ENCODE measurements at regions not wholly inside any gene's neighbourhood (a gene's known extent, or its start where the extent isn't known, plus 50 kb on each side); places are given as distances from the start of the nearest gene placed in this dataset.

DNA sequence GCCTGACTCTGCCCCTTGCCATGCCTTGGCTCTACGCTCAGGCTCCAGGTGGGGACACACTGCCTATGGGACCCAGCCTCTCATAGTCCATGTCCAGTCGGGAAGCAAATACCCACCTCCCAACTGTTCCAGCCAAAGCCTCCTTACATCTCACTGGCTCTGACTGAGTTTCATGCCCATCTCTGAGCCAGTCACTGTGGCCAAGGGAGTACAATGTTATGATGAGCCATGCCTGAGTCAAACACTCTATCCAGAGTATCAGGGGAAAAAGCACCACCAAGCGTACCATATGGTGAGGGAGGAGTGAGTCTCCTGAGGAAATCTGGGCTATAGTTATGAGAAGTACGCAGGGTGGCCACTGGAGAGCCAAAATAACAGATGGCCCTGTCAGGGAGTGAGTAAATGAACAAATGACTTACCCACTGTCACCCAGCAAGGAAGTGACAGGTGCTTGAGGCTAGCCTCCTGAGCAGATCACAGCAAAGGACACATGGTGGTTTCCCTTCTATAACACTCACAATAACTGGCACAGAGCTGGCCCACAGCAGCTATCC, 236.6 kb upstream of the GJB5 start:
- no peak for DNase-seq

GRCh38 chr1:34520111-34520510, 234.7 kb upstream of the GJB5 start:
- DNase-seq, result no peak

DNA sequence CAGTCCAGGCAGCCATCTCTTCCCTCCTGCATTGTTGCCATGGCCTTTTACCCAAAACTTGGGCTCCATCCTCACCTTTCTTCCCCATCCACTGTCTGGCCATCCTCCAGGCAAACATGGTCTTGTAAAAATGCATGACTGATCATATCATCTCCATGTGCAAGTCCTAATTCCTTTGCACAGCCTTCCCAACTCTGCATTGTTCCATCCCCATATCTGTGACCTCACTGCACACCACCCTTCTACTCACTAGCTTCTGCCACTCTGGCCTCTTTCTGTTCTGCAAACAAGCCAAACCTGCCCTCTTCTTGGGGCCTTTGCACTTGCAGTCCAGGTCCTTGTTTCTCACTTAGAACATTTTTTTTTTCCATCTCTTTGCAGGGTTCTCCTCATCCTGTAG, 230.1 kb upstream of the GJB5 start:
- no peak for DNase-seq

- DNase-seq, result no peak
These were observed 224.7 kb upstream of the GJB5 start for GRCh38 chr1:34529935-34530859.

- DNase-seq, result no peak
These were observed 222.7 kb upstream of the GJB5 start for GRCh38 chr1:34532113-34532512.

- DNase-seq, result no peak
These were observed 216.4 kb upstream of the GJB5 start for GRCh38 chr1:34538481-34538880.

DNA sequence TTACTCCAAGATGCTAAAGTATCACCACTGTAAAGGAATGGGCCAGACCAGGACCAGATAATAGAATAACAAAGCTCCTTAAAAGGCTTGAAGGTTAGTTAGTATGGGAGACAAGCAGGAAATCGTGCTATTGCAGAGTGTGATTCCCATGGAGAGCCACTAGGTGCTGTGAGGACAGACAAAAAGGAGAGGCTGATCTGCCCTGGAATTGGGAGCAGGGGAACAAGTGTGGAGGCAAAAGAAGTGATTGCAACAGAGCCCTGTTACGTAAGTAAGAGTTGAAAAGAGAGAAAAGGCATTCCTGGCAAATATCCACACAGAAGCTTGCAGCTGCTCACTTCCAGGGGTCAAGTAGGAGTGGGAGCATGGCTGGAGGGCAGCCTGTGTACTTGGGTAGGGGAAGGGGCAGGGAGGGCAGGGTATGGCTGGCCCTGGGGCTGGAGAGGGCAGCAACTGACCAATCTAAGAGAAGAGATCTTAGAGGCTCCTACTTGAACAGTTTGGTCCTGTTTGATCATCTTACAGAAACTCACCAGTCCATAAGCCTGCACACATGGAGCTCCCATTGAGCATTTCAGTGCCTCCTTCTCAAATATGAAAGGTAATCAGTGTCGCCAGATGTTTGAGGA, 207.7 kb upstream of the GJB5 start:
- no peak for DNase-seq

GRCh38 chr1:34549199-34549598, 205.6 kb upstream of the GJB5 start:
- DNase-seq, result no peak

DNA sequence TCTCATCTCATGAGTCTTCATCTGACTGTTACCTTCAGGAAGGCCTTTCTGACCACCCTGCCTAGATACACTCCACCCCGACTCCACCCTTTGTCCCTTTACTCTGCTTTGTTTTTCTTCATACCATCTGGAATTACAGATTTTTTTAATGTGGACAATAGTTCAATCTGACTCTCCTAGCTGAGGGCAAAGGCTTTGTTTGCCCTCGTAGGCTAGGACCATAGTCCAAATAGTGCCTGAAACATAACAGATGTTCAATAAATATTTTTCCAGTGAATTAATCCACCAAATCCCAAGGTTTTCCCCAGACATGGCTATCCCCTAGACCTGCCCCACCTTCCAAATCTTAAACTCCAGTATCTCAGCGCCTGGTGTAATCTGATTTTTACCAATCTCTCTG, 176.5 kb upstream of the GJB5 start:
- no peak for DNase-seq

GRCh38 chr1:34582356-34582755, 172.5 kb upstream of the GJB5 start:
- no peak for DNase-seq

DNA sequence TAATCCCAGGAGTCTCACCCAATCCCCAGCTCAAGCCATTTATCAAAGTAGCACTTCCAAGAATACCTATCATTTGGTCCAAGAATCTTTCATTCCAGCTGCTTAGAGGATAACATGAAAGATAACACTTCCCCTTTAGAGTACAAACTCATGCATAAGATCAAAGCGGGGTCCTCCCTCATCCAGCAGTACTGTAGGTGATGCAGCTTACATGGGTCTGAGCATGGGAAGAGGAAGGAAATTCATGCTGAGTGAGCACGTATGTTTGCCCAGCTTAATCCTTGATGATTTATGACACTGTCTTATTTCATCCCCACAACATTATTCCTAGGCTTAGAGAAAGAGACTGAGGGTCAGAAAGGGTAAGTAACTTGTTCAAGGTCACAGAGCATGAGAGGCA, 167.1 kb upstream of the GJB5 start:
- DNase-seq, result no peak

DNA sequence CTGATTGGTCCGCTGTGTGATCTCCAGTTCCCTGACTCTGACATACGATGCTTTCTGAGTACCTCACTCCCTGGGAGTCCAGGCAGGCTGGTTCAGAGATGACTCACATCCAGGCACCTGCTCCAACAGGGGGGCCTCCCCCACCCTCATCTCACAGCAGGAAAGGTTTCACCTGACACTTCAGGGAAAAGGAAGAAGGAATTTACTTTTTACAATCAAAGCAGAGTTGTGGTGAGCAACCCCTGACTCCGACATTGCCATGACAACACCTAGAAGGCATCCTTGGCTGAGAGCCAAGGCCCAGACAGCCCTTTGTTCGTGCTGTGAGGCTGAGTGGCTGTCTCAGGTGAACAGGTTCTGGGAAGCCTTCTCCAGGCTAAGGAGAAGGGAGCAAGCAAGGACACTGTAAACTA, 164.6 kb upstream of the GJB5 start:
- DNase-seq, result no peak

- no peak for DNase-seq
These were observed 162.9 kb upstream of the GJB5 start for GRCh38 chr1:34591751-34592629.

DNA sequence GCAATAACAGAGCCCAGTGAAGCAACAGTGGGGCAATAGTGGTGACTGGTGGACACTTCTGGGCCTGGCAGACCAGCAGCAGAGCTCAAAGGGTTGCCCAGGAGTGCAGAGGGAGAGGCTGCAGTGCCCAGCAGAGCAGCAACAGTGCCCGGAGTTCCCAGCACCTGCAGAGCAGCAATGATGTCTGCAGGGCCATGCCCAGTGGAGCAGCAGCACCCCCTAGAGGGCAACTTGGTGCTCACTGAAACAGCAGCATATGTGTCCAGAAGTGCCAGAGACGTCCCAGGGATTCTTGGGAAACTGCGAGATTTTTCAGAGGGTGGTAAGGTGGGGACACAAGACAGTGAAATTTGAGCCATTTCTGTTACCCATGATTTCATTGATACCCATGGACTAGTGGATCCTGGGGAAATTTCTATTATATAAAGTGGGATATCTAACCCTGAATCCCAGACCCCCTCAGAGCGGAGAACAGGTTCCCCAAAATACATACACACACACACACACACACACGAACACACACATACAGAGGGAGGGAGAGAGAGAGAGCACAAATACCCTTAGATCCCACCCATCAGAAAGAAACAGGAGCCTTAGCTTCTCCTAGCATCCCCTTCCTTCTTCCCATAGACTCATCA, 156.9 kb upstream of the GJB5 start:
- peak; percentile 3 for DNase-seq

DNA sequence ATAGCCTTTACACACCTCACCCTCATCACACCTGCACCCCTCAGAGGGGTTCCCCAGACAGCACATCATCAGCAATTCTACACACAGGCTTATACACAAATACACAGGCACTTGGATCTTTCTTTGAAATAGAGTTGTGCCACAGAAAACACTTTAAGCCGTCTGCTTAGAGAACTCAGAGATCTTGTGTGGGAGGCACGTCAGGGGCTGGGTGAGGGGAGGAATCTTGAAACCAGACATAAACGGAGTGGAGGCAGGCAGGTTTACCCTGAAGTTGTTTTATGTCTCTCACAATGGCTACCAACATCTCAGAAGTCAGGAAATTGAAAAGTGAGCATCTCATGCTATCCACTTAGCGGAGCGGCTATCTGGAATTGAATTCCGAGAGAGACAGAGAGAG, 151.9 kb upstream of the GJB5 start:
- no peak for DNase-seq

DNA sequence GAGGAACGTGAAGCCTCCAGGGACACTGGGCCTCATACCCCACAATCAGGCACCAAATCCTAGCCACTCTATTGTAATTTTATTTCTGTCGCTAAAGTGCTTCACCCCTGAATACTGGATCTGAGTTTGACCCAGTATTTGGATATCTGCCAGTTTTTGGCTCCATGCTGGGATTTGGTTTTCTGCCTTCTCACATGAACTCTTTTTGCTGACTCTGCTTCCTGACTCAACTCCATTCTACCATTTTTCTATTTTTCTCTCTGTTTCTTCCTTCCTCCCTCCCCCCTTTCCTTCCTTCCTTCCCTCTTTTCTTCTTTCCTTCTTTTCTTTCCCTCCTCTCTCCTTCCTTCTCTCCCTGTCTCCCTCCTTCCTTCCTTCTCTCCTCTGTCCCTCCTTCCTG, 151.3 kb upstream of the GJB5 start:
- DNase-seq, result no peak

- no peak for DNase-seq
These were observed 148.3 kb upstream of the GJB5 start for GRCh38 chr1:34606504-34606903.

DNA sequence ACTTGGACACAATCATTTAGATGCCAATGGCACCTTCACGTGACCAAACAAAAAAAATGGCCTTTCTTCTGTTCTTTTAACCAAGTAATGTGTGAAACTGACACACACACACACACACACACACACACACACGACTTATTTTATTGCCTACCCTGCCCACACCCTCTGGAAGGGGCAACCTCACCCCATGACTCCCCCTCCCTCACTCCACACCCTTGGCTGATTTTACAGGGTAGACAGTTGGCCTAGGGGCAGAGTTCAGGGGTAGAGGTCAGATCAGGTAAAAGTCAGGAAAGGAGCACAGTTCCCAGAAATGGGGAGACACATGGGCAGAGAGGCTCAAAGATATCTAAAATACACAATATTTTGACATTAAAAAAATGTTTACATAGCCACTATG, 144.8 kb upstream of the GJB5 start:
- DNase-seq, result no peak

- DNase-seq, result no peak
These were observed 143.3 kb upstream of the GJB5 start for GRCh38 chr1:34611571-34611970.

GRCh38 chr1:34612091-34612827, 142.6 kb upstream of the GJB5 start:
- DNase-seq, result no peak

GRCh38 chr1:34617321-34618118, 137.3 kb upstream of the GJB5 start:
- DNase-seq, result no peak
